NCI-H1694 treated with DMSO at 0.1 percent for 48 hours (cell line): ENCODE measurements at regions not wholly inside any gene's neighbourhood (a gene's known extent, or its start where the extent isn't known, plus 50 kb on each side); places are given as distances from the start of the nearest gene placed in this dataset.

Experiments used
- DNase-seq: peaks from one replicate; lab custom pipeline; 2025; lab: John Stamatoyannopoulos, UW

DNA sequence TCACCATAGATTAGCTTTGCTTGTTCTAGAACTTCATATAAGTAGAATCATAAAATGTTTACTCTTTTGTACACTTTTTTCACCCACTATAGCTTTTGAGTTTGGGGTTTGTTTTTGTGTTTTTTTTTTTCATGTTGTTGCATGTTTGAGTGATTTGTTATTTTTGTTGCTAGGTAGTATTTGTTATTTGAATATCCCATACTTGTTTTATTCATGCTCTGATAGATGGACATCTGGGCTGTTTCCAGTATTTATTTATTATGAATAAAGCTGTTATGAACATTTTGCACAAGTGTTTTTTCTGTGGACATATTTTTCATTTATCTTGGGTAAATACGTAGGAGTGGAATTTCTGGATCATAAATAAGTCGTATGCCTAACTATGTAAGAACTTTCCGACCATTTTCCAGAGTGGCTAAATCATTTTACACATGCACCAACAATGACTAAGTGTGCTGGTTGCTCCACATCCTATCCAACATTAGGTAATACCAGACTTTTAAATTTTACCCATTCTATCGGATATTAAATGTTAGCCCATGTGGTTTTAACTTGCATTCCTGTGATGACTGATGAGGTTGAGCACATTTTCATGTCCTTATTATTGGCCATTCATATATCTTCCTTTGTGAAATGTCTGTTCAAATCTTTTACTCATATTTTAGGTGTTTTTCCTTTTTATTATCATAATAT lies 69.1 kb upstream of the NR4A3 start:
- no peak for DNase-seq

DNA sequence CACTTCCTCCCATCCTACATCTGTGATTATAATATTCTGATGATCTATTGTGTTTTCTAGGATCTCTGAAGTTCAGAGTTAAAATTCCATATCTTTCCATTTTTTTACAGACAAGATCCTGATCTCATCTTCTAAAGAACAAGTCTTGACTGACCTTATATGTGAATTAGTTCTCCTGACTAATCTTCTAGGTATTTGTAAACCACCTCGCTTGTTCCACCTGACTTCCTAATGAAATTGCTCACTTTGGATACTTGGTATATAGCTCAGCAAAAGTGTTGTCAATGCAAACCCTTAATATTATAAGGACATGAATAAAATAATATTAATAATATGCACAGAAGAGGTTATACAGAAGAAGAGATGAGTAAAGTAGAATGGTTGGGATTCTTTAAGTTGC lies 68.2 kb upstream of the NR4A3 start:
- no peak for DNase-seq

DNA sequence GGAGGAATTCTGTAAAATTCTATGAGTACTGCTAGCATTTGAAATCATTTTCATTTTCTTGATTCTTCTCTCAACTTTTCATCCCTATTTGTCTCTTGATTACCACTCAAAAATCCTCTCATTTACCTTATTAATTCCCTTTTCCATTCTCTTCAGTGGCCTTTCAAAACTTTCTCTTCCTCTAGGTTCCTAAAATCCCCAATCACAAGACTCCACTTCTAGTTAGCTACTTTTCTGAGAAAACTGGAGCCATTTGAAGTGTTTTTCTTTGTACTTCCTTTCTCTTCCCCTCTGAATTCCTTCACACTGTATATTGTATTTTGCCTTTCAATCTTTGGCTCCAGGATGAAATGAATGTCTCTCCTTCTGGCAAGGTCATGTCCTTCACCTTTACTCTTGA lies 61.3 kb upstream of the NR4A3 start:
- no peak for DNase-seq

DNA sequence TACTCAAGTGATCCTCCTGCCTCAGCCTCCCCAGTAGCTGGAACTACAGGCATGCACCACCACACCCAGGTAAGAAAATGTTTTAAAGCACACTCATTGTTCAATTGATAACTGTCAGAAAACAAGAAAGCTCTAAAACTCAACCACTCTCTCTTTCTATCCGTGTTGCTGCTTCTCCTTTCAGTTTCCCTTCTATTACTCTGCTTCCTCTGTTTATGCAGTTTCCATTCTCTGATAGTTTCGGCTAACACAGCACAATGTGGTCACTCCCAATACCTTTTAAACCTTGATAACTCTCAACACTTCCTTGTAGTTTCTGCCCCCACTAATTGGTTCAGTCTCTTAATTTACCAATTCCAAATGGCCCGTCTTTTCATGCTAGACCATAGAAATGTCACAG lies 59.2 kb upstream of the NR4A3 start:
- no peak for DNase-seq
